Neural cell (in vitro differentiated cells): ENCODE measurements at regions not wholly inside any gene's neighbourhood (a gene's known extent, or its start where the extent isn't known, plus 50 kb on each side); places are given as distances from the start of the nearest gene placed in this dataset.

ENCODE experiments used
- H2AFZ ChIP-seq: fragments of 200-600, 300-800 bp; sonication (generic), shearing (Covaris generic); 2 replicates; pipeline ENCODE4 v1.6.0; 2014; ENCODE audit warnings: low read depth, mild to moderate bottlenecking, antibody characterized with exemption, low read length, moderate library complexity
- H3F3A ChIP-seq: fragments of 200-600 bp; shearing (Covaris generic); 2 replicates; pipeline ENCODE4 v1.6.1; 2016; ENCODE audit warnings: mild to moderate bottlenecking, moderate library complexity, mixed read lengths, antibody characterized with exemption, low read length; ENCODE audit not compliant: insufficient read depth, poor library complexity, severe bottlenecking
- H3K27ac ChIP-seq: fragments of 200-600, 300-800 bp; sonication (generic), shearing (Covaris generic); 2 replicates; pipeline ENCODE4 v1.5.1; 2014; ENCODE audit warnings: mild to moderate bottlenecking, low read length, moderate library complexity
- H3K27me3 ChIP-seq: fragments of 300-800, 200-600 bp; sonication (generic), shearing (Covaris generic); 2 replicates; pipeline ENCODE4 v1.6.0; 2014; ENCODE audit warnings: mild to moderate bottlenecking, low read depth, low read length, moderate library complexity; ENCODE audit not compliant: insufficient read depth
- H3K36me3 ChIP-seq: fragments of 300-800, 200-600 bp; sonication (generic), shearing (Covaris generic); 2 replicates; pipeline ENCODE4 v1.5.1; 2014; ENCODE audit warnings: mild to moderate bottlenecking, antibody characterized with exemption, low read length, moderate library complexity; ENCODE audit not compliant: insufficient read depth
- H3K4me2 ChIP-seq: fragments of 300-800, 200-600 bp; sonication (generic), shearing (Covaris generic); 2 replicates; pipeline ENCODE4 v1.6.0; 2014; ENCODE audit warnings: mild to moderate bottlenecking, low read length
- H3K4me3 ChIP-seq: fragments of 300-800, 200-600 bp; sonication (generic), shearing (Covaris generic); 2 replicates; pipeline ENCODE4 v1.5.1; 2014; ENCODE audit warnings: mild to moderate bottlenecking, low read length, moderate library complexity
- H3K79me2 ChIP-seq: fragments of 200-600 bp; shearing (Covaris generic); replicated peaks from 2 replicates; pipeline ENCODE4 v1.6.0; 2014; ENCODE audit warnings: mild to moderate bottlenecking, low read length, moderate library complexity; ENCODE audit not compliant: insufficient read depth
- H3K9ac ChIP-seq: fragments of 300-800, 200-600 bp; sonication (generic), shearing (Covaris generic); 2 replicates; pipeline ENCODE4 v1.6.1; 2016; ENCODE audit warnings: mild to moderate bottlenecking, low read length, mixed read lengths
- H3K9me2 ChIP-seq: fragments of 200-600 bp; shearing (Covaris generic); 2 replicates; pipeline ENCODE4 v1.6.1; 2016; ENCODE audit warnings: mild to moderate bottlenecking, low read length, mixed read lengths; ENCODE audit not compliant: insufficient read depth
- H3K9me3 ChIP-seq: fragments of 200-600, 300-800 bp; sonication (generic), shearing (Covaris generic); 2 replicates; pipeline ENCODE4 v1.6.1; 2016; ENCODE audit warnings: mild to moderate bottlenecking, mixed run types, low read length, moderate library complexity, mixed read lengths
- H4K20me1 ChIP-seq: fragments of 200-600 bp; shearing (Covaris generic); 2 replicates; pipeline ENCODE4 v1.6.1; 2016; ENCODE audit warnings: mild to moderate bottlenecking, mixed run types; ENCODE audit not compliant: insufficient read depth
- EP300 ChIP-seq: fragments of 450-650 bp; conservative IDR thresholded peaks from 2 replicates; pipeline ENCODE4 v1.6.1; 2014; ENCODE audit warnings: antibody characterized with exemption, mild to moderate bottlenecking, moderate library complexity; ENCODE audit not compliant: poor library complexity, severe bottlenecking
- EZH2 ChIP-seq: fragments of 200-600, 300-800 bp; shearing (Covaris generic), sonication (generic); IDR thresholded peaks from 2 replicates; pipeline ENCODE4 v1.6.1; 2014; ENCODE audit warnings: antibody characterized with exemption, low read length, borderline replicate concordance, mild to moderate bottlenecking; ENCODE audit not compliant: insufficient read depth, poor library complexity, severe bottlenecking
- MXI1 ChIP-seq: fragments of 450-650 bp; conservative IDR thresholded peaks from 2 replicates; pipeline ENCODE4 v1.6.1; 2014; ENCODE audit warnings: antibody characterized with exemption, mild to moderate bottlenecking; ENCODE audit not compliant: poor library complexity, severe bottlenecking
- POLR2AphosphoS5 ChIP-seq: IDR thresholded peaks from 2 replicates; pipeline ENCODE4 v1.6.1; 2012
- RAD21 ChIP-seq: fragments of 450-650 bp; conservative IDR thresholded peaks from 2 replicates; pipeline ENCODE4 v1.6.1; 2014; ENCODE audit warnings: antibody characterized with exemption, mild to moderate bottlenecking, moderate library complexity
- SMC3 ChIP-seq: fragments of 450-650 bp; conservative IDR thresholded peaks from 2 replicates; pipeline ENCODE4 v1.6.1; 2014; ENCODE audit warnings: antibody characterized with exemption, mild to moderate bottlenecking, moderate library complexity; ENCODE audit not compliant: poor library complexity
- TAF1 ChIP-seq: IDR thresholded peaks from 2 replicates; pipeline ENCODE4 v1.6.1; 2012; ENCODE audit warnings: low read depth
- TF ChIP-seq, protein P1 (sequence below): fragments of 450-650 bp; IDR thresholded peaks from 2 replicates; pipeline ENCODE4 v1.5.1; 2014; ENCODE audit warnings: antibody characterized with exemption, mild to moderate bottlenecking, moderate library complexity; ENCODE audit not compliant: poor library complexity, severe bottlenecking
- TF ChIP-seq, protein P2 (sequence below): IDR thresholded peaks from 2 replicates; pipeline ENCODE4 v1.6.1; 2012; ENCODE audit warnings: borderline replicate concordance

DNA sequence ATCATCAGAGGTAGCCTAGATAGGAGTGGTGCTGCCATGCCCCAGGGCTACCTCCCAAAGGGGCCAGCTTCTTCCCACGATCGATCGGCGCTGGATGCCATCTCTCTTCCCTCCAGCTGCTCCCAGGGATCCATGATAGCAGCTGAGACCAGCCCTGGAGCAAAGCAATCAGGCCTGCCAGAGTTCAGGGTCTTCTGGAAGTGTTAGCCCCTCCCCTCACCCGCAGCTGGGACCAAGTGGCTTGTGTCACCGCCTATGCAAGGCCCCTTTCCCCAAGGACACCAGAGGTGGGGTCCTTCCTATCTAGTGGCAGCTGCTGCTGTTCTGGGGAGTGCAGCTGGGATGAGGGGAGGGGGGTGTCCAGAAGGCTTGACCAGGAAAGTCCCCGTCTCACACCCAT lies 87.0 kb downstream of the IRF2BPL start:
- H3K4me3 ChIP-seq: no peak overlapping the region
- H3K9me3 ChIP-seq: no peaks in the 10 kb centered on the region
- no peak overlapping the region for H3K4me2 ChIP-seq
- no peak overlapping the region for H3K9ac ChIP-seq
- no peaks in the 10 kb centered on the region for H4K20me1 ChIP-seq
- H3K36me3 ChIP-seq: no peaks in the 10 kb centered on the region
- H2AFZ ChIP-seq: no peak overlapping the region
- no peak overlapping the region for H3K27ac ChIP-seq
- no peaks in the 10 kb centered on the region for H3K27me3 ChIP-seq
- no peaks in the 10 kb centered on the region for H3K79me2 ChIP-seq
- no peaks in the 10 kb centered on the region for H3K9me2 ChIP-seq
- TF ChIP-seq, protein P1, sequence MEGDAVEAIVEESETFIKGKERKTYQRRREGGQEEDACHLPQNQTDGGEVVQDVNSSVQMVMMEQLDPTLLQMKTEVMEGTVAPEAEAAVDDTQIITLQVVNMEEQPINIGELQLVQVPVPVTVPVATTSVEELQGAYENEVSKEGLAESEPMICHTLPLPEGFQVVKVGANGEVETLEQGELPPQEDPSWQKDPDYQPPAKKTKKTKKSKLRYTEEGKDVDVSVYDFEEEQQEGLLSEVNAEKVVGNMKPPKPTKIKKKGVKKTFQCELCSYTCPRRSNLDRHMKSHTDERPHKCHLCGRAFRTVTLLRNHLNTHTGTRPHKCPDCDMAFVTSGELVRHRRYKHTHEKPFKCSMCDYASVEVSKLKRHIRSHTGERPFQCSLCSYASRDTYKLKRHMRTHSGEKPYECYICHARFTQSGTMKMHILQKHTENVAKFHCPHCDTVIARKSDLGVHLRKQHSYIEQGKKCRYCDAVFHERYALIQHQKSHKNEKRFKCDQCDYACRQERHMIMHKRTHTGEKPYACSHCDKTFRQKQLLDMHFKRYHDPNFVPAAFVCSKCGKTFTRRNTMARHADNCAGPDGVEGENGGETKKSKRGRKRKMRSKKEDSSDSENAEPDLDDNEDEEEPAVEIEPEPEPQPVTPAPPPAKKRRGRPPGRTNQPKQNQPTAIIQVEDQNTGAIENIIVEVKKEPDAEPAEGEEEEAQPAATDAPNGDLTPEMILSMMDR: no peak
- TF ChIP-seq EP300 (no peak), TAF1 (no peak), POLR2AphosphoS5 (no peak), RAD21 (no peak), EZH2 (no peak), SMC3 (no peak), MXI1 (no peak)
- TF ChIP-seq, protein P2, sequence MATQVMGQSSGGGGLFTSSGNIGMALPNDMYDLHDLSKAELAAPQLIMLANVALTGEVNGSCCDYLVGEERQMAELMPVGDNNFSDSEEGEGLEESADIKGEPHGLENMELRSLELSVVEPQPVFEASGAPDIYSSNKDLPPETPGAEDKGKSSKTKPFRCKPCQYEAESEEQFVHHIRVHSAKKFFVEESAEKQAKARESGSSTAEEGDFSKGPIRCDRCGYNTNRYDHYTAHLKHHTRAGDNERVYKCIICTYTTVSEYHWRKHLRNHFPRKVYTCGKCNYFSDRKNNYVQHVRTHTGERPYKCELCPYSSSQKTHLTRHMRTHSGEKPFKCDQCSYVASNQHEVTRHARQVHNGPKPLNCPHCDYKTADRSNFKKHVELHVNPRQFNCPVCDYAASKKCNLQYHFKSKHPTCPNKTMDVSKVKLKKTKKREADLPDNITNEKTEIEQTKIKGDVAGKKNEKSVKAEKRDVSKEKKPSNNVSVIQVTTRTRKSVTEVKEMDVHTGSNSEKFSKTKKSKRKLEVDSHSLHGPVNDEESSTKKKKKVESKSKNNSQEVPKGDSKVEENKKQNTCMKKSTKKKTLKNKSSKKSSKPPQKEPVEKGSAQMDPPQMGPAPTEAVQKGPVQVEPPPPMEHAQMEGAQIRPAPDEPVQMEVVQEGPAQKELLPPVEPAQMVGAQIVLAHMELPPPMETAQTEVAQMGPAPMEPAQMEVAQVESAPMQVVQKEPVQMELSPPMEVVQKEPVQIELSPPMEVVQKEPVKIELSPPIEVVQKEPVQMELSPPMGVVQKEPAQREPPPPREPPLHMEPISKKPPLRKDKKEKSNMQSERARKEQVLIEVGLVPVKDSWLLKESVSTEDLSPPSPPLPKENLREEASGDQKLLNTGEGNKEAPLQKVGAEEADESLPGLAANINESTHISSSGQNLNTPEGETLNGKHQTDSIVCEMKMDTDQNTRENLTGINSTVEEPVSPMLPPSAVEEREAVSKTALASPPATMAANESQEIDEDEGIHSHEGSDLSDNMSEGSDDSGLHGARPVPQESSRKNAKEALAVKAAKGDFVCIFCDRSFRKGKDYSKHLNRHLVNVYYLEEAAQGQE: no peak
- no peaks in the 10 kb centered on the region for H3F3A ChIP-seq

DNA sequence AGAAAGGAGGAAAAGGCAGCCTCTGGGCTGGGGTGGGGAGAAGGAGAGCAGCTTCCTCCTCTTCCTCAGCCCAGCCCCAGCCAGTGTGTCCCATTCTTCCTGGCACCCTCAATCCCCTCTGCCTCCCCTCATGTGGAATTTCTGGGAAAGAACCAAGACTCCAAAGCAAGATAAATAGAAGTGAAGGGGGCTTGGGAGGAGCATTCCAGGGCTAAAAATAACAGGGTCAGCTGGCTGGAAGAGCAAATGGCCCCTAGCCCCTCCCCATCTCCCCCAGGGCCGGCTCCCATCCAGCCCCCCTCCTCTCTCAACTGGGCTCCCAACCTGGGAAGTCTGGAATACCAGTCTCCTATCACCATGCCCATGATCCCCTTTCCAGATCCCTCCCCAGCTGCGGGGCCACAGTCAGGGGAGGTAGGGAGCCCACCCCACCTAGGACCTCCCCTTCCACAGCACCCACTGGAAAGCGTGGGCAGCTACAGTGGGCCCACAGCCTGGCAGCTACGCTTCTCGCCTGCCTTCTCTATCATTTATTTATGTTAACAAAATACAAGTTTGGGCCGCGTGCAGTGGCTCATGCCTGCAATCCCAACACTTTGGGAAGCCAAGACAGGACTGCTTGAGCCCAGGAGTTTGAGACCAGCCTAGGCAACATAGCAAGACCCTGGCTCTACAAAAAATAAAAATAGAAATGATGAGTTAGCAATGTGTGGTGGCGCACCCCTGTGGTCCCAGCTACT lies 88.3 kb downstream of the IRF2BPL start:
- H3K9ac ChIP-seq: peak overlapping the region; percentile 16
- H3K9me3 ChIP-seq: no peaks in the 10 kb centered on the region
- no peaks in the 10 kb centered on the region for H3K27me3 ChIP-seq
- H3F3A ChIP-seq: no peaks in the 10 kb centered on the region
- H3K4me2 ChIP-seq: no peak overlapping the region
- no peaks in the 10 kb centered on the region for H3K79me2 ChIP-seq
- H4K20me1 ChIP-seq: no peaks in the 10 kb centered on the region
- no peak overlapping the region for H3K4me3 ChIP-seq
- TF ChIP-seq, protein P2: no peak
- no peak for TF ChIP-seq EP300
- TF ChIP-seq EZH2: no peak
- TF ChIP-seq, protein P1: no peak
- TF ChIP-seq TAF1: no peak
- TF ChIP-seq SMC3: no peak
- TF ChIP-seq MXI1: no peak
- no peak for TF ChIP-seq RAD21
- TF ChIP-seq POLR2AphosphoS5: no peak
- H3K27ac ChIP-seq: no peak overlapping the region
- H3K9me2 ChIP-seq: no peaks in the 10 kb centered on the region
- H3K36me3 ChIP-seq: no peaks in the 10 kb centered on the region
- H2AFZ ChIP-seq: no peak overlapping the region
